ENCODE measurements at regions not wholly inside any gene's neighbourhood (a gene's known extent, or its start where the extent isn't known, plus 50 kb on each side); places are given as distances from the start of the nearest gene placed in this dataset.

DNA sequence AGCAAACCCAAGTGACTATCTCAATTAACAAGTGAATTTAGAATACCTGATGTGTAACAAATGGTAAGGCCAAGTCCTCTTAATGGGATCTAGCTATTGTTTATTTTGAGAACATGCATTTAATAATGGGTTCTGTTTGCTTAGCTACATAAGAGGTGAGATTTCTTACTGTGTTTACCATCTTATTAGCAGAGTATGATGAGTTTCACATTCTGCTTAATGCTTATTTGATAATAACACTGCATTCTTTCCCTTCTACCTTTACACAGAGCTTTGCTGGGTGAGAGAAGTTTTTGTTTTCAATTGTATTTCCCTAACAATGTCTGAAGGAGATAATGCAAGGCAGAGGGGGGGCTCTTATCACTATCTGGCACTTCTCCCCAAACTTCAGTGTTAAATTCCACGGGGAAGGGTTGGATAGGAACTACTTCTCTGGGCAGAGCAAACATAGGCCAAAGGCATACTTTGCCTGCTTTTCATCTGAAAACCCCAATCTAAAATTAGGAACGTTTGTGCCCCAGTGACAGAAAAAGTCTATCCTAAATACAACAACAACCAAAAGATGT is 129.0 kb upstream of the ATXN7L3B start:
- no peak for DNase-seq

DNA sequence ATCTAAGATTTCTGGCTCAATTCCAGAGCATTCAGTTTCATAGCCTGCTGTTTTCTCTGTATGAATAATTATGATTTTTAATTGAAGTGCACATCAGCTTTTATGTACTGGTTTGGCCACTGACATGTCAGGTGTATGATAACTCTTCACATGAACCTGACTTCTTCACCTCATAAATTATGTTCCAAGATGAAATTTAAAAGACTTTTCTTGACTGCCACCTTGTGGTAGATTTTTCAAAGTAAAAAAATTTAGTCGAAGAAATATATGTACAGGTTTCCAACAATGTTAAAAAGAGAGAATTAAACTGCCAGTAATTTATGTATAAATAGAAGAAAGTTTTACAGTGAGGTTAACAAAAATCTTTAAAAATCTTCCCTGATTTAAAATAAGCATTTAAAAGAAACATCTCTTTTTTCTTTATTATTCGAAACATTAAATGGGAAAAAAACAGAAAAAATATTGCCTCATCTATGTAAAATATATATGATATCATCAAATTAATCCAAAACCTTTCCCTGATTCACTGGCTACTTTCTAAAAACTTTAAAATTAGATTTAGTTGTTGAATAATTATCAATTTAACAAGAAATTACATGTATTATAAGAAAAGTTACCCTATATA is 124.9 kb upstream of the ATXN7L3B start:
- DNase-seq = peak in 1 of 2 donors; percentile 2

DNA sequence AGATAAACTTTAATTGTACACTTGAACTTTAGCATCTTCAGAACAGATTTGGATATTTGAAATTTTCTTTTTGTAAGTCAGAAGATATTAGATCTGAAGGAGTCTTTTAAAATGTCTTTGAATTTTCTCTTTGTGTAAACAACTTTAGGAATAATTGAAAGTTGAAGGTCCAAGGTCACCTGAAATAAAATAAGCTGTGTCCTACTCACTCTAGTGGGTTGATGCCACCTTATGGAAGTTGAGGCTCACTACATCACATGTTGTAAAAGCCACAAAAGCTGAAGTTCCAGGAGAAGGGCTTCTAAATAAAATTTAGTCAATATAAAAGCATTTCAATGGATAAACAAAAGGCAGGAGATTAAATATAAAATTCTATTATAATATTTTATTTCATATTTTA is 122.0 kb upstream of the ATXN7L3B start:
- DNase-seq = no peak

DNA sequence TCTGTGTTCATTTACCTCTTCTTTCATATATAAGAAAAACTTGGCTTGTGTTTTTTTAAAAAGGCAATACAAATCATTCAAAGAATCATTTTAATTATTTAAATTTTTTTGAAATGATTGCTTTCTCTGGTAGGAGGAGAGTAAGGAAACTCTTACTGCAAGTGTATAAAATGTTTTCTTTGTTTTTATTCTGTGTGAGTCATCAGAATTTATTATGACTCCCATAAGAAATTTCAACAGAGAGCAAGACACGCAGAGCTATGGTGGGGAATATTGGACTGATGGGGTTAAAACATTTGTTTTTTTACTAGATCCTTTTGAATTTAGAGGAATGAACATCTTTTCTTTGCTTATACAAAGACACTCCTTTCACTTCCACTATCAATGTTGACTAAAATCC is 119.1 kb upstream of the ATXN7L3B start:
- DNase-seq = no peak

DNA sequence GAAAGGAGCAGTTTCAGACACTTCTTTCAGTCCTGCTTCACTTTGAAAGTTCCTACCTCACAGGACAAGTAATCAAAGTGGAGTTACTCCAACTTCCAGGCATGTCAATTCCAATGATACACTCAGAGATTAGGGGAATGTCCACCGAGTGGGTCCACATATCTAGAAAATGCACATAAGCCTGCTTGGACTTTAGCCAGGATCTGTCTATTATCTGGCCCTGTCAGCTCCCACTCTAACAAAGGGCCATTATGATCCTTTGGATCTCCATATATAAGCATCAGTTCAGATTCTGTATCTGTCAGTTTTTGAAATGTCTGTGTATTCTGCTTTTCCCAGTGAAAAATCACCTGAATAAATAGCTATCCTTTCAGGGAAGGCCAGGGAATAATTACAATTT is 112.9 kb upstream of the ATXN7L3B start:
- no peak for DNase-seq

DNA sequence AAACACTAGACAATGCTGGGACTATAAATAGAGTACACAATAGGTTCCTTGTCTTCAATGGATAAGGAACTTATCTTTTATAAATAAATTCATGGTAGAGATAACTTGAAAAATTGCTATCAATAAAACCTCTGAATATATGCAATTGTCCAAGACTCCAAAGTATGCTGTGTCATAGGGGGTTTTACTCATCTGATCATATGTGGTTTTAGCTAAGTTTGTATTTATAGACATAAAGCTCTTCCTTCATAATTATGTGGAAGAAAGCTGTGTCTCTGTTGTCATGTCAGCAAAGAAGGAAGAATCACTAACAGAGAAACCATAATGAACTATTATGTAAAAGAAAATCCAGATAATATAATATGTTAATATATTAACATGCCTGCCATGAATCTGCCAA is 111.5 kb upstream of the ATXN7L3B start:
- DNase-seq = no peak

DNA sequence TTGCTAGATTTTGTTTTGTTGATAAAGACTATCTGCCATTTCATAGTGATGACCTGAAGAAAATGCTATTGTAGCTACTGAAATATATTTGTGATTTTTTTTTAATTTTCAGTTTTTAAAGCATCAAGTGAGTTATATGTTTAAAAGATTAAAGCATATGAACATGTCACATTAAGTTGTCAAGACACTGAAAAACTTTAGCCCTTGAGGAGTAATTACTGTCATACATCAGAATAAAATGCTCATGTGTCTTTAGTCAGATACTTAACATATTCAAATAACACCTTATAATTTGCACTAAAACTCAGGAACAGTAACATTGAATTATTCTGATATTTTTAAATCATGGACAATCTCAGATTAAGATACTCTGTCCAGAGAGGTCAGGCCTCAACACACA is 108.1 kb upstream of the ATXN7L3B start:
- no peak for DNase-seq

DNA sequence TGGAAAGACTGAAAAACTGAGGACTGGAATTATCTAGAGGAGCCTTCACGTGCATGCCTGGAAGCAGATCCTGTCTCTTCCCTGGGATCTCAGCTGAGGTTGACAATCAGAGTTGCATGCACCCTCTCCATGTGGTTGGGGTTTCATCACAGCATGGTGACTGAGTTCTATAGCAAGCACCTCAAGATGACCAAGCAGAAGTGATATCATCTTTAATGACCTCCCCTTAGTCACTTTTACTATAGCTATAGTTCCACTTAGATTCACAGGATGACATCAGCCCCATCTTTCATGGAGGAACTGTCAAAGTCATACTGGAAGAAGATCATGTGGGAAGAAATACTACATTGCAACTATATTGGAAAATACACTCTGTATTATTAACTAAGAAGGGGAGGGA is 105.8 kb upstream of the ATXN7L3B start:
- no peak for DNase-seq

DNA sequence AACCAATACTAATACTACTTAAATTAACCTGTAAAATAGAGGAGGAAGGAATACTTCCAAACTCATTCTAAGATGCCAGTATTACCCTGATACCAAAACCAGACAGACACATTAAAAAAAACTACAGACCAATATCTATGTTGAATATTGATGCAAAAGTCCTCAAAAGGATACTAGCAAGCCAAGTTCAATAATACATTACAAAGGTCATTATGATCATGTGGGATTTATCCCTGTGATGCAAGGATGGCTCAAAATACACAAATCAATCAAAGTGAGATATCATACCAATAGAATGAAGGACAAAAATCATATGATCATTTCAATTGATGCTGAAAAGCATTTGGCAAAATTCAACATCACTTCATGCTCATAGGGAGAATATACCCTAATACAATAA is 97.2 kb upstream of the ATXN7L3B start:
- DNase-seq = no peak

DNA sequence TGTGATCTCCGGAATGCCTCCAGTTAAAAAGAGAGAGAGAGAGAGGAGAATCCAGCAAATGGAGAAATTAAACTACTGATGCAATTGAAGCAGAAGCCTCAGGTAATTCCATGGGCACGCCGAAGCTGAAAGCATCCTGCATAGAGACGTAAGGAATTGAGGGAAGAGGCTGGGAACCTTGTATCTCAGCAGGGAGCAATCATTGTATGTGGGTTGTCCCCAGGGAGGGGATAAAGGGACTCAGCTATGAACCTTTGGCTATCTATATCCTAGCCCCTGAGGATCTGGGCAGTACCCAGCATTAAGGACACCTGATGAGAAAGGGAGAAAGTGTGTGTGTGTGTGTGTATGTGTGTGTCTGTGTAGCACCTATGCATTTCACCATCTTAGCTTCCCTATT is 95.8 kb upstream of the ATXN7L3B start:
- no peak for DNase-seq

DNA sequence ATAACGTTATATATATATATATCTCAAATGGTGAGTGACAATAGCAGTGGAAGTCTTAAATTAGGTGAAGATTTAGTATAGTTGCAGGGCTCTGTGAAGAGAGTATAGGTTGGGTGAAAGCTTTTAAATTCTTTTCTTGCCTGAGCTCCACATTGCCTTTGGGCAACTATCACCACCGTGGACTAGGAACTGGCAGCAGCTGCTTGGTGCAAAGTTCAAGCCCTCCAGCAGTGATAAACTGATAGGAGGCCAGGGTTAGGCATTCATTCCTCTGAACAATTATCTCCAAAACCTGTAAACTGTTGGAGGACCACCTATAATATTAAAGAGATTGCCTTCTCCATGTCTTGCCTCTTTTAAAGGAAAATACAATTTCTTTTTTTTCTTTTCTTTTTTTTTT is 91.2 kb upstream of the ATXN7L3B start:
- no peak for DNase-seq

DNA sequence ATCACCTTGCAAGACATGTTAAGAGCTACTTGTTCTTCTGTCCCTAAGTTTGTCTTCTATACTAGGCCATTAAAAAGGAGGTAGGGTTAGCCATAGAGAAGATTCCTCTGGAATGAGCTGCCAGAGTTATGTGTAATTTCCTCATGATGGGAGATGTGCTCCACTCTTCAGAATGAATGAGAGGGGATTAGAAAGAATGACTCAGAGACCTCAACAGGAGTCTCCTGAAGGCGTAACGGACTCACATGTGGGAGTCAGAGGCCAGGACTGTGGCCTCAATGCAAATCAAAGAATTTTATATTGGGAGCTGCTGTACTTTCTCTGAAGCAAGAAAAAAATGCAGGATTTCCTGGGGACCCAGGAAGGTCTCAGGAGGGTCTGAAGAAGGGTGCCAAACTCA is 87.8 kb upstream of the ATXN7L3B start:
- DNase-seq = no peak

DNA sequence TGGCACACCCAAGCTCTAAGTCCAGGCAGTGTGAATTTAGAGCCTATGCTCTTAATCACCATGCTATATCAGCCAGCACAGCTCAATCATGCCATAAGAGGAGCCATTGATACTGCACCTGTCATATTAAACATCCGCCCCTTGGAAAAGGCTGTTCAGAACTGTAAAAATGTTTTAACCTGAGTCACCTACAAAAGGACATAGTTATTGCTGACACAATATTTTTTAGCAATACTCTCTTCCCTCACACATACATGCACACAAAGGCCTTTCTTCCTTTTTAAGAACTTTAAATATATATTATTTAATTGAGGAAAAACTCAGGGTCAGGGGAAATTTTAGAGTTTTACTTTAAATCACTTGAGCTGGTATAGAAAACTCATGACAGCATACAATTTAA is 83.5 kb upstream of the ATXN7L3B start:
- DNase-seq = no peak

DNA sequence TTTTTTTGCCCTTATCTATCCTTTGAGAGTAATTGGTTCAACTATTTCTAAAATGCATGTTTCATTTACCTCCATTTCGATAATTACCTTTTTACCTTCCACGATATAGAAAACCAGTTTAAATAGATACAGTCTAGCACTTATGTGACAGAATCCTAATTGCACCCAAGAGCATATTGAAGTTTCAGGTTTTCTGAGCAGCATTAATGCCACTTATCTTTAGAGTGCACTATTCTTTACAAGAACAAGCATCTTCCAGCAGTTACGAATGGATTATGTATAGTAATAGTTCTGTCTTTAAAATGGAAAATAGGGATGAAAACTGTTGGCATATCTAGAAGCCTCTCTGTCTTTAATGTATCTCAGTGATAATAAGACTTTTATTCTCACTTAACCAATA is 82.2 kb upstream of the ATXN7L3B start:
- DNase-seq = no peak

DNA sequence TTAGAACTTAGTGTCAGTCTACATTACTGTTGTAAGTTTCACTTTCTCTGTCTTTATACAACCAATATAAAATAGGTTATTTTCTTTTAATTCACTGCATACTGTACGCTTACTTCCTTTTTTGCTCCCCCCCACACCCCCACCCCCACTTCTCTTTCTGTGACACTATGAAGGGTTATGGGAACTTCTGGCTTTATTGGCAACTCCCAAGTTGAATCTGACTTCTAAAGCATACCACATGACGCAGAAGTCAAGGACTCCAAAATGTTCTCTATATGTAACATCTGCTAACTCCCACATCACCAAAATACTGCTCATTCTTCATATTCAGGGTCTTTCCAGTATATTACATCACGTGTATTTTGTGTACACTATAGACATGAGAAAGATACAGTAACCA is 81.2 kb upstream of the ATXN7L3B start:
- DNase-seq = no peak

DNA sequence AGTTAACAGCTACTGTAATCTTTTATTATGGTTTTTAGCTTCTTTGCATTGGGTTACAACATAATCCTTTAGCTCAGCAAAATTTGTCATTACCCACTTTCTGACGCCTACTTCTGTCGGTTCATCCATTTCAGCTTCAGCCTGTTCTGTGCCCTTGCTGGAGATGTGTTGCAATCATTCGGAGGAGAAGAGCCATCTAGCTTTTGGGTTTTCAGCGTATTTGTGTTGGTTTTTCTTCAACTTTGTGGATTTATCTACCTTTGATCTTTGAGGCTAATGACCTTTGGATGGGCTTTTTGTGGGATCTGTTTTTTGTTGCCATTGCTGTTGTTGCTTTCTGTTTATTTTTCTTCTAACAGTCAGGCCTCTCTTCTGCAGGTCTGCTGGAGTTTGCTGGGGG is 69.2 kb upstream of the ATXN7L3B start:
- DNase-seq = no peak

DNA sequence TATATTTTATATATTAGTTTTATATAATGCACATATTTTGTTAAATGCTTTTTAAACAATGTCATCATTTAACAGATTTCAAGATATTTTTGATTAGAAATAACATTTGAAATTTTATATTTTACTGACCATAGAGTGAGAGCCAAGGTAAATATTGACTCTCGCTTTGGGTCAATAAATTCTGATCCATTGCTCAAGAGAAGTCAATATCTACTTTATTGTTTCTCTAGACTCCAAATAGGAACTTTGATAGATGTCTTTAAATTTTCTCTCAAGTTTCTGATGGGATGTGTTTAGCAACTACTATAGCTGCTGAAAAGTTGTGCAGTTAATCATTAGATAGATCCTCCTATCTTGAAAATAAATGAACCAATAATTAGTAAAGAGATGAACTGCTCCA is 61.4 kb upstream of the ATXN7L3B start:
- DNase-seq = no peak

DNA sequence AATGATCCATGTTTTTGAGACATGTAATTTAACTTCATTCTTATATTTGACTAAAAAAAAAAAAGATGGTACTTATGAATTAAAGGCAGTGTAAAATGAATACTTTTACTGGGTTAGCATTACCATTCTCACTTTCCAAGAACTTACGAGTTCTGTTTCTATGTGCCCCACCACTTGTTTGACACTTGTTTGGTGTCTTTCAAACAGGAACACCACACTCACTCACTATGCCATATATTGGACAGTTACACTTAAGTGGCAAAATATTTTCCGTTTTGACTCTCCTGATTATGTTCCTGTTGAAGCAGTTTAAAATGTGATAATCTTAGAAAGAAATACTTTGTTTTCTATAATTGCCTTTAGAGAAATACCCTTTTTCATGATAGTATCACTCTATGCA is 56.6 kb upstream of the ATXN7L3B start:
- DNase-seq = no peak

DNA sequence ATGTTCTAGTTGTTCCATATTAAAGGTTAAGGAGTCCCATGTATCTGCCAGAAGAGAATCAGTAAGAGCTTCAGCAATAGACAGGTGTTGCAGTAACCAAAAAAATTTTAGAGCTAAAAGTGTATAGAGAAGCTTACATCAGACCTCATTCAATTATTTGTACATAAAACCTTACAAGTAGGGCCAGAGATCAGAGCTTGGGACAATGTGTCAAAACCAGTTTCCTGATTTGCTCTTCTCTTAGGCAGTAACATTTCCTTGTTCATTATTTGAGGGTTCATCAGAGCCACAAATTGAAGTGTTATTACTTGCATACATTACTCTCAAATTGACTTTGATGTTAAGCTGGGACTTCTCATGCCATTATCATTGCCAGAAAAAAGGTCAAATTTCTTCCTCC is 55.5 kb upstream of the ATXN7L3B start:
- no peak for DNase-seq

DNA sequence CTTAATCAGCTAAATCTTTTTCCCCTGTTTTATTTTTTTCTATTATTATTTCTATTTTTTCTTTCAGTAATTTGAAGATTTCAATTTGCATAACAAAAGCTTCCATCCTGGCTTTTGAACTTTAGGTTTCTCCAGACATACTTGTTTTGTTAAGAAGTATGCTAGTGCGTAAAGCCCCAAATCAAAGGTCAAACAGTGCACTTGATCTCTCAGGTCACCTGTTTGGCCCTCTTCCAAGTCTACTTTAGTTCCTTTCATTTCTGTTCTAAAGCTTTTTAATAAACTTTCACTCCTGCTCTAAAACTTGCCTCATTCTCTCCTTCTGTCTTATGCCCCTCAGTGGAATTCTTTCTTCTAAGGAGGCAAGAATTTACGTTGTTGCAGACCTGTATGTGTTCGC is 54.6 kb upstream of the ATXN7L3B start:
- DNase-seq = no peak

Data from CD4-positive, alpha-beta T cell treated with Interleukin-1 beta for 1 hour (primary cell).